Amniotic epithelial cell (primary cell): ENCODE measurements at regions not wholly inside any gene's neighbourhood (a gene's known extent, or its start where the extent isn't known, plus 50 kb on each side); places are given as distances from the start of the nearest gene placed in this dataset.

ENCODE experiments used
- DNase-seq: peaks from one replicate; pipeline ENCODE4 v3.0.0-alpha.2; 2010; ENCODE audit warnings: low read depth

GRCh38 chr18:67651438-67651837 is 134.9 kb upstream of the DSEL start:
- DNase-seq = no peak

- DNase-seq = no peak
These were observed 134.3 kb upstream of the DSEL start for GRCh38 chr18:67650686-67651385.

- DNase-seq = no peak
These were observed 130.4 kb upstream of the DSEL start for GRCh38 chr18:67646890-67647289.

- no peak for DNase-seq
These were observed 127.7 kb upstream of the DSEL start for GRCh38 chr18:67644226-67644625.

- DNase-seq = no peak
These were observed 123.4 kb upstream of the DSEL start for GRCh38 chr18:67639872-67640271.

GRCh38 chr18:67636597-67637385 is 120.3 kb upstream of the DSEL start:
- no peak for DNase-seq

- no peak for DNase-seq
These were observed 118.3 kb upstream of the DSEL start for GRCh38 chr18:67634631-67635338.

- DNase-seq = no peak
These were observed 117.4 kb upstream of the DSEL start for GRCh38 chr18:67633939-67634338.

- DNase-seq = no peak
These were observed 105.4 kb upstream of the DSEL start for GRCh38 chr18:67621906-67622305.

GRCh38 chr18:67621049-67621713 is 104.7 kb upstream of the DSEL start:
- DNase-seq = no peak

GRCh38 chr18:67618061-67618460 is 101.5 kb upstream of the DSEL start:
- DNase-seq = no peak

GRCh38 chr18:67615876-67616275 is 99.4 kb upstream of the DSEL start:
- no peak for DNase-seq

- DNase-seq = no peak
These were observed 97.2 kb upstream of the DSEL start for GRCh38 chr18:67613731-67614130.

GRCh38 chr18:67612281-67612680 is 95.8 kb upstream of the DSEL start:
- DNase-seq = no peak

GRCh38 chr18:67608615-67609273 is 92.2 kb upstream of the DSEL start:
- DNase-seq = peak; percentile 11

GRCh38 chr18:67608191-67608590 is 91.7 kb upstream of the DSEL start:
- no peak for DNase-seq

- DNase-seq = peak; percentile 75
These were observed 84.0 kb upstream of the DSEL start for GRCh38 chr18:67600181-67601180.

GRCh38 chr18:67599277-67599676 is 82.8 kb upstream of the DSEL start:
- peak; percentile 67 for DNase-seq

GRCh38 chr18:67597759-67598158 is 81.2 kb upstream of the DSEL start:
- no peak for DNase-seq

- DNase-seq = no peak
These were observed 79.5 kb upstream of the DSEL start for GRCh38 chr18:67596003-67596402.
